Hepatocyte (in vitro differentiated cells): ENCODE measurements at regions not wholly inside any gene's neighbourhood (a gene's known extent, or its start where the extent isn't known, plus 50 kb on each side); places are given as distances from the start of the nearest gene placed in this dataset.
A peak's percentile ranks its signal among the peaks of the same experiment; 100 is the strongest.

Experiments used
- DNase-seq: peaks from one replicate; pipeline ENCODE4 v3.0.0-alpha.2; 2016; ENCODE audit warnings: low spot score
- H2AFZ ChIP-seq: fragments of 200-600 bp; sonication (generic); 2 replicates; pipeline ENCODE4 v1.6.0; 2016; ENCODE audit warnings: antibody characterized with exemption, mild to moderate bottlenecking
- H3K27ac ChIP-seq: fragments of 200-600 bp; sonication (generic); 2 replicates; pipeline ENCODE4 v1.5.1; 2016; ENCODE audit warnings: mild to moderate bottlenecking
- H3K27me3 ChIP-seq: fragments of 200-600 bp; sonication (generic); 2 replicates; pipeline ENCODE4 v1.6.1; 2016
- H3K36me3 ChIP-seq: fragments of 200-600 bp; sonication (generic); replicated peaks from 2 replicates; pipeline ENCODE4 v1.5.1; 2016; ENCODE audit warnings: low read depth; ENCODE audit not compliant: insufficient read depth
- H3K4me1 ChIP-seq: fragments of 200-600 bp; sonication (generic); 2 replicates; pipeline ENCODE4 v1.5.1; 2016; ENCODE audit warnings: mild to moderate bottlenecking, moderate library complexity; ENCODE audit not compliant: insufficient read depth
- H3K4me2 ChIP-seq: fragments of 200-600 bp; sonication (generic); 2 replicates; pipeline ENCODE4 v1.6.0; 2016
- H3K4me3 ChIP-seq: fragments of 200-600 bp; sonication (generic); 2 replicates; pipeline ENCODE4 v1.5.1; 2016; ENCODE audit warnings: mild to moderate bottlenecking
- H3K79me2 ChIP-seq: fragments of 200-600 bp; sonication (generic); 2 replicates; pipeline ENCODE4 v1.6.0; 2017; ENCODE audit warnings: mild to moderate bottlenecking
- H3K9me2 ChIP-seq: fragments of 200-600 bp; sonication (generic); replicated peaks from 2 replicates; pipeline ENCODE4 v1.6.0; 2017; ENCODE audit warnings: mild to moderate bottlenecking; ENCODE audit not compliant: insufficient read depth
- H3K9me3 ChIP-seq: fragments of 200-600 bp; sonication (generic); 2 replicates; pipeline ENCODE4 v1.5.1; 2016; ENCODE audit warnings: low read depth, mild to moderate bottlenecking
- H4K20me1 ChIP-seq: fragments of 200-600 bp; sonication (generic); 2 replicates; pipeline ENCODE4 v1.6.0; 2016; ENCODE audit warnings: mild to moderate bottlenecking; ENCODE audit not compliant: insufficient read depth, poor library complexity, severe bottlenecking
- EZH2 ChIP-seq: fragments of 200-600 bp; sonication (generic); IDR thresholded peaks from 2 replicates; pipeline ENCODE4 v1.6.1; 2016; ENCODE audit warnings: antibody characterized with exemption, mild to moderate bottlenecking, borderline replicate concordance
- EZH2phosphoT487 ChIP-seq: fragments of 200-600 bp; sonication (generic); IDR thresholded peaks from one replicate; pipeline ENCODE4 v1.6.1; 2018; ENCODE audit warnings: antibody characterized with exemption, mild to moderate bottlenecking, low read depth, moderate library complexity; ENCODE audit not compliant: unreplicated experiment, severe bottlenecking
- WGBS: methylation state at CpG from one replicate; pipeline ENCODE4 v1.1.6; 2016; ENCODE audit warnings: low lambda C conversion rate; ENCODE audit errors: missing lambda C conversion rate; 5-methylcytosine and 5-hydroxymethylcytosine counted together
- TF ChIP-seq, protein P1 (sequence below): fragments of 200-600 bp; sonication (generic); IDR thresholded peaks from 2 replicates; pipeline ENCODE4 v1.5.1; 2016; ENCODE audit warnings: antibody characterized with exemption, mild to moderate bottlenecking; ENCODE audit not compliant: poor library complexity

GRCh38 chr9:107223381-107223780 is 59.7 kb upstream of the RAD23B start:
- Histone ChIP-seq H3K4me1 (peaks cover 13% of the 10 kb centered on the region), H3K4me2 (peak overlapping the region; percentile 64), H3K36me3 (no peaks in the 10 kb centered on the region), H3K9me2 (no peaks in the 10 kb centered on the region), H3K9me3 (no peaks in the 10 kb centered on the region), H3K79me2 (peaks cover 7% of the 10 kb centered on the region), H3K27ac (peak overlapping the region; percentile 81), H3K4me3 (no peak overlapping the region), H3K27me3 (no peaks in the 10 kb centered on the region), H4K20me1 (no peaks in the 10 kb centered on the region), H2AFZ (no peak overlapping the region)
- TF ChIP-seq EZH2phosphoT487, result no peak
- TF ChIP-seq EZH2, result no peak
- TF ChIP-seq, protein P1, sequence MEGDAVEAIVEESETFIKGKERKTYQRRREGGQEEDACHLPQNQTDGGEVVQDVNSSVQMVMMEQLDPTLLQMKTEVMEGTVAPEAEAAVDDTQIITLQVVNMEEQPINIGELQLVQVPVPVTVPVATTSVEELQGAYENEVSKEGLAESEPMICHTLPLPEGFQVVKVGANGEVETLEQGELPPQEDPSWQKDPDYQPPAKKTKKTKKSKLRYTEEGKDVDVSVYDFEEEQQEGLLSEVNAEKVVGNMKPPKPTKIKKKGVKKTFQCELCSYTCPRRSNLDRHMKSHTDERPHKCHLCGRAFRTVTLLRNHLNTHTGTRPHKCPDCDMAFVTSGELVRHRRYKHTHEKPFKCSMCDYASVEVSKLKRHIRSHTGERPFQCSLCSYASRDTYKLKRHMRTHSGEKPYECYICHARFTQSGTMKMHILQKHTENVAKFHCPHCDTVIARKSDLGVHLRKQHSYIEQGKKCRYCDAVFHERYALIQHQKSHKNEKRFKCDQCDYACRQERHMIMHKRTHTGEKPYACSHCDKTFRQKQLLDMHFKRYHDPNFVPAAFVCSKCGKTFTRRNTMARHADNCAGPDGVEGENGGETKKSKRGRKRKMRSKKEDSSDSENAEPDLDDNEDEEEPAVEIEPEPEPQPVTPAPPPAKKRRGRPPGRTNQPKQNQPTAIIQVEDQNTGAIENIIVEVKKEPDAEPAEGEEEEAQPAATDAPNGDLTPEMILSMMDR, result no peak
- 79% methylated on average over 2 of the region's 2 CpGs for WGBS
- no peak for DNase-seq

GRCh38 chr9:107224252-107224651 is 58.8 kb upstream of the RAD23B start:
- Histone ChIP-seq H3K36me3 (no peaks in the 10 kb centered on the region), H3K27me3 (no peaks in the 10 kb centered on the region), H2AFZ (no peak overlapping the region), H3K4me3 (no peak overlapping the region), H3K9me2 (no peaks in the 10 kb centered on the region), H3K9me3 (no peaks in the 10 kb centered on the region), H3K4me2 (no peak overlapping the region), H3K79me2 (peaks cover 7% of the 10 kb centered on the region), H3K27ac (no peak overlapping the region), H3K4me1 (peaks cover 22% of the 10 kb centered on the region), H4K20me1 (no peaks in the 10 kb centered on the region)
- DNase-seq, result no peak
- WGBS, result 75% methylated on average over 2 of the region's 2 CpGs
- TF ChIP-seq, protein P1, result no peak
- no peak for TF ChIP-seq EZH2
- TF ChIP-seq EZH2phosphoT487, result no peak

DNA sequence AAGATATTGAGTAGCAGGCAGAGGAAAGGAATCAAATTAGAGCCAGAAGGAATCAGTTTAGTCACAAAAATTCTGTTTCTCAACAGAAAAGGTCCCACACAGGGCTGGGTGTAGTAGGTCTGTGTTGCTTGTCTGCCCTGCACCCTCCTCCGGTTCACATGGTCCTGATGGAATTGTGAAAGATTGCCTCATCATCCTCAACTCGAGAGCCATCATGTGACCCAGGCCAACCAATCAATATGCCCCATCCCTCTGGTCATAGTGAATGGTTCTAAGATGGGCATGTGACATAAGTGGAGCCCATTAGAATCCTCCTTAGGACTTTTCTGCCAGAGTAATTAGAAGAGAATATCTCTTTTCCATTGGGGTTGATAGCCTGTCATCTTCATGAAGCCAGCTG is 56.7 kb upstream of the RAD23B start:
- no peak overlapping the region for H3K4me3 ChIP-seq

More for the DNA sequence above, 56.7 kb upstream of the RAD23B start:
- no peak overlapping the region for H3K27ac ChIP-seq
- H3K36me3 ChIP-seq, result no peaks in the 10 kb centered on the region
- no peak overlapping the region for H3K4me2 ChIP-seq
- H3K9me3 ChIP-seq, result no peaks in the 10 kb centered on the region
- no peak for DNase-seq
- no peak overlapping the region for H2AFZ ChIP-seq
- no peaks in the 10 kb centered on the region for H3K27me3 ChIP-seq
- H3K9me2 ChIP-seq, result no peaks in the 10 kb centered on the region
- TF ChIP-seq EZH2phosphoT487 (no peak), EZH2 (no peak)
- TF ChIP-seq, protein P1, result no peak
- WGBS, result 92% methylated on average over 2 of the region's 2 CpGs
- peaks cover 7% of the 10 kb centered on the region for H3K79me2 ChIP-seq
- no peaks in the 10 kb centered on the region for H4K20me1 ChIP-seq
- peaks cover 20% of the 10 kb centered on the region for H3K4me1 ChIP-seq
